ENCODE measurements at regions not wholly inside any gene's neighbourhood (a gene's known extent, or its start where the extent isn't known, plus 50 kb on each side); places are given as distances from the start of the nearest gene placed in this dataset.

DNA sequence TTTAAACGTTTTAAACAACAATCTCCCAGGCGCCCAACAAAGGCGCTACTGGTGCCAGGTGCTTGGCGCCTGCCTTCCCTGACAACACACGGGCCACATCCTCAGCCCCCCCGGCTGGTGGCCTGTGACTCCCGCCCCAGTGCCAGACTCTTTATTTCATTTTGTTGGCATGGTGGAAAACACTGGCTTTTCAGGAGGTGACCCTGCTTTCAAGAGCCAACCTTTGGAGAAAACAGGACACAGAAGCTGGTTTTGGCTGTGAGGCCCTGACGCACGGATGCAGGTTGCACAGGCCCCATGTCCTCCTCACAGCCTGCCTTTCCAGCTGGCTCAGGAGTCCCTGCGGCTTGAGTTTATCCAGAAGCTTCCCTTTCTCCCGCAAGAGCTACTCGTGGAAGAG is 100.0 kb downstream of the METRNL start:
- Mint-ChIP-seq H3K4me1 (ENCODE audit: insufficient read depth, unreplicated experiment) (no peaks in the 10 kb centered on the region), H3K4me3 (ENCODE audit: unreplicated experiment) (no peak overlapping the region), H3K27ac (ENCODE audit: low read depth, unreplicated experiment) (no peak overlapping the region), H3K27me3 (ENCODE audit: insufficient read depth, unreplicated experiment) (no peaks in the 10 kb centered on the region), H3K36me3 (ENCODE audit: insufficient read depth, unreplicated experiment) (no peaks in the 10 kb centered on the region), H3K9me3 (ENCODE audit: unreplicated experiment) (no peaks in the 10 kb centered on the region)
- CTCF ChIA-PET: no interaction called here
- TF ChIP-seq, protein P1, sequence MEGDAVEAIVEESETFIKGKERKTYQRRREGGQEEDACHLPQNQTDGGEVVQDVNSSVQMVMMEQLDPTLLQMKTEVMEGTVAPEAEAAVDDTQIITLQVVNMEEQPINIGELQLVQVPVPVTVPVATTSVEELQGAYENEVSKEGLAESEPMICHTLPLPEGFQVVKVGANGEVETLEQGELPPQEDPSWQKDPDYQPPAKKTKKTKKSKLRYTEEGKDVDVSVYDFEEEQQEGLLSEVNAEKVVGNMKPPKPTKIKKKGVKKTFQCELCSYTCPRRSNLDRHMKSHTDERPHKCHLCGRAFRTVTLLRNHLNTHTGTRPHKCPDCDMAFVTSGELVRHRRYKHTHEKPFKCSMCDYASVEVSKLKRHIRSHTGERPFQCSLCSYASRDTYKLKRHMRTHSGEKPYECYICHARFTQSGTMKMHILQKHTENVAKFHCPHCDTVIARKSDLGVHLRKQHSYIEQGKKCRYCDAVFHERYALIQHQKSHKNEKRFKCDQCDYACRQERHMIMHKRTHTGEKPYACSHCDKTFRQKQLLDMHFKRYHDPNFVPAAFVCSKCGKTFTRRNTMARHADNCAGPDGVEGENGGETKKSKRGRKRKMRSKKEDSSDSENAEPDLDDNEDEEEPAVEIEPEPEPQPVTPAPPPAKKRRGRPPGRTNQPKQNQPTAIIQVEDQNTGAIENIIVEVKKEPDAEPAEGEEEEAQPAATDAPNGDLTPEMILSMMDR (IDR thresholded peaks at IDR 0.05; ENCODE audit: unreplicated experiment): no peak
- POLR2A ChIA-PET: no interaction called here
- intact Hi-C loops (cut with micrococcal nuclease): no loop called here
- BruUV-seq (replicated peaks): no TSS peak
- no peak for DNase-seq (ENCODE audit: unreplicated experiment)

DNA sequence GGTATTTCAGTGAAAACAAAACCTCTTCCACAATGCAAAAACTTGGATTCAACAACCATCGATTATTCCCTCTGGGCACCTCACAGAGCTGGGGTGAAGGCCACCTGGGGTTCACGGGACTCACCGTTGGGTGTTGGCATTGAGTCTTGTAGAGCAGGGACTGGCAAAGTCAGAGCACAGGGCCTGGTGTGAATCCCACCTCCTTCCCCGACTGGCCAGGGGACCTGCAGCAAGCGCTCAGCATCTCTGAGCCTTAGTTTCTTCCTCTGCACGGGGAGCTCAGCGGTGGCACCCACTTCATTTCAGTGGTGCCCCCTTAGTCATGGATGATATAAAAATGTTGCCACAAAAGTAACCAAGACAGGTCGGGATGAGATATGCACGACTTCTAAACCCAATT is 100.4 kb downstream of the METRNL start:
- Mint-ChIP-seq H3K9me3 (ENCODE audit: unreplicated experiment) (no peaks in the 10 kb centered on the region), H3K4me1 (ENCODE audit: insufficient read depth, unreplicated experiment) (no peaks in the 10 kb centered on the region), H3K4me3 (ENCODE audit: unreplicated experiment) (no peak overlapping the region), H3K27me3 (ENCODE audit: insufficient read depth, unreplicated experiment) (no peaks in the 10 kb centered on the region), H3K36me3 (ENCODE audit: insufficient read depth, unreplicated experiment) (no peaks in the 10 kb centered on the region), H3K27ac (ENCODE audit: low read depth, unreplicated experiment) (no peak overlapping the region)
- no peak for DNase-seq (ENCODE audit: unreplicated experiment)
- intact Hi-C loops (cut with micrococcal nuclease): no loop called here
- CTCF ChIA-PET: no interaction called here
- TF ChIP-seq, protein P1 (IDR thresholded peaks at IDR 0.05; ENCODE audit: unreplicated experiment): no peak
- POLR2A ChIA-PET: no interaction called here
- no TSS peak for BruUV-seq (replicated peaks)

DNA sequence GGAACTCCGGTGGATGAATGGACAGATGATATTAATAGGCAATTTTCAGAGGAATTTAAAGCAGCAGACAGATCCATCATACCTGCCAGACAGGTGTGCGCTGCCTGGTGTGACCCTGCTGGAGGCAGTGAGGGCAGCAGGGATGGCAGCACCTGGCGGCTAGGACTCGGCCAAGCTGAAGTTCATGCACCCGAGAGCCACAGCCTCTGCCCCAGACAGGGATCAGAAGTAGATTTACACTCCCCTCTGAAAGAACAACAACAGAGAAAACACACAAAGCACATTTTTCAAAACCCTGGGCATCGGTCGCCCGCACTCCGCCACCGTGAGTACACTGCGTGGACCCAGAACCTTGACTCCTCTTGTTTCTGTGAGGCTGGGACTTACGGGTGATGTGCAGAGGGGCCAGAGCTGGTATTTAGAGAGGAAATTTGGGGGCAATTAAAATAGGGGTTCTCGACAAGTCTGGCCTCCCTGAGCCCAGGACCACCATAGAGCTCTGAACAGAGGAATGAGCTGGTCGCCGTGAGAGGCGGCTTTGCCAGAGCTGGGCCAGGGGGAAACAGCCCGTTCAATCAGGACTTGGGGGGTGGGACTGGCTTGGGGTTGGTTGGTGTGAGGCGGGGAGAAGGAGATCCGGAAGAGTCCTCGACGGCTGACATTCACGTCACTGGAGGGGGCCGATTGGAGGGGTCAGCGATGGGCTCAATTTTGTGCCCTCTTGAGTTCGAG is 101.0 kb downstream of the METRNL start:
- H3K36me3 Mint-ChIP-seq (ENCODE audit: insufficient read depth, unreplicated experiment): no peaks in the 10 kb centered on the region
- intact Hi-C loops (cut with micrococcal nuclease): no loop called here
- POLR2A ChIA-PET: interaction anchor here (0.9 kb wide), 1 partner anchor 21 kb away, joined by 3 read pairs; no protein-coding TSS in a partner anchor
- no peak for DNase-seq (ENCODE audit: unreplicated experiment)
- no peaks in the 10 kb centered on the region for H3K4me1 Mint-ChIP-seq (ENCODE audit: insufficient read depth, unreplicated experiment)
- no TSS peak for BruUV-seq (replicated peaks)
- TF ChIP-seq, protein P1 (IDR thresholded peaks at IDR 0.05; ENCODE audit: unreplicated experiment): no peak
- CTCF ChIA-PET: interaction anchor here (0.7 kb wide), 1 partner anchor 255 kb away, joined by 3 read pairs; no protein-coding TSS in a partner anchor
- no peak overlapping the region for H3K27ac Mint-ChIP-seq (ENCODE audit: low read depth, unreplicated experiment)
- H3K27me3 Mint-ChIP-seq (ENCODE audit: insufficient read depth, unreplicated experiment): no peaks in the 10 kb centered on the region
- no peak overlapping the region for H3K4me3 Mint-ChIP-seq (ENCODE audit: unreplicated experiment)
- H3K9me3 Mint-ChIP-seq (ENCODE audit: unreplicated experiment): no peaks in the 10 kb centered on the region

DNA sequence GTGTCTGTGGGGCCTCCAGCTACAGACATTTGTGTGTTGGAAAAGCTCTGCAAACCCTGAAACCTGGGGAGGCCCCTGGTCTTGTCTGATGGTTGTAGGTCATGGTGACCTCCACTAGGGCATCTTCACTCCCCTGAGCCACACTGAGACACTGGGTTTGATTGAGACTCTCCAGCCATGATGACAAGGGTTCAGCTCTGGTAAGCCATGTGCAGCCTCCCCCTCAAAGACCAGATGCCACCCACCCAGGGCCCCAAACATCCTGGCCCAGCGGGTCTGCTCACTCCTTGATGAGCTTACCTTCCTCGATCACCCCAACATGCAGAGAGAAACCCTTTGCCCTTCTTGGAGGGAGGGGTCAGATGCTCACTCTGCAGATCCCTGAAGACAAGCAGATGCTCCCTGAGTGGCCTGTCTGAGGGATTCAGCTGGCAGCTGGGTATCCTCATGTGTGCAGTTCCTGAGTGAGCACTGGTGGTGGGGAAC is 101.6 kb downstream of the METRNL start:
- POLR2A ChIA-PET: interaction anchor here (0.9 kb wide), 1 partner anchor 21 kb away, joined by 3 read pairs; no protein-coding TSS in a partner anchor

More for the DNA sequence above, 101.6 kb downstream of the METRNL start:
- intact Hi-C loops (cut with micrococcal nuclease): no loop called here
- TF ChIP-seq, protein P1 (IDR thresholded peaks at IDR 0.05; ENCODE audit: unreplicated experiment): no peak
- Mint-ChIP-seq H3K36me3 (ENCODE audit: insufficient read depth, unreplicated experiment) (no peaks in the 10 kb centered on the region), H3K27ac (ENCODE audit: low read depth, unreplicated experiment) (no peak overlapping the region), H3K27me3 (ENCODE audit: insufficient read depth, unreplicated experiment) (no peaks in the 10 kb centered on the region), H3K4me3 (ENCODE audit: unreplicated experiment) (no peak overlapping the region), H3K4me1 (ENCODE audit: insufficient read depth, unreplicated experiment) (no peaks in the 10 kb centered on the region), H3K9me3 (ENCODE audit: unreplicated experiment) (no peaks in the 10 kb centered on the region)
- CTCF ChIA-PET: interaction anchor here (0.7 kb wide), 1 partner anchor 256 kb away, joined by 3 read pairs; no protein-coding TSS in a partner anchor
- DNase-seq (ENCODE audit: unreplicated experiment): no peak
- no TSS peak for BruUV-seq (replicated peaks)

Measured in MCF 10A (cell line).